ENCODE measurements at regions not wholly inside any gene's neighbourhood (a gene's known extent, or its start where the extent isn't known, plus 50 kb on each side); places are given as distances from the start of the nearest gene placed in this dataset.

GRCh38 chr7:156472267-156472666, 168.3 kb upstream of the RNF32 start:
- peaks cover 8% of the 10 kb centered on the region for H3K27me3 ChIP-seq
- H3K9me3 ChIP-seq, result no peaks in the 10 kb centered on the region
- H3K4me1 ChIP-seq, result peaks cover 0 to 8% (median 3%) of the 10 kb centered on the region in 3 donors
- TF ChIP-seq EP300 (IDR thresholded peaks at IDR 0.05) (no peak), POLR2AphosphoS5 (IDR thresholded peaks at IDR 0.05) (no peak), CTCF (IDR thresholded peaks at IDR 0.05) (no peak), POLR2A (IDR thresholded peaks at IDR 0.05) (no peak)
- 86 to 90% methylated on average over 9 to 11 of the region's 11 CpGs for whole genome bisulfite sequencing, 2 donors (ENCODE audit: low coverage in 1 of 2)
- H3K4me3 ChIP-seq, result no peak overlapping the region
- no peak for ATAC-seq
- peaks cover 0 to 8% of the 10 kb centered on the region in 2 donors for H3K36me3 ChIP-seq
- H3K27ac ChIP-seq, result no peak overlapping the region

- peaks cover 0 to 8% of the 10 kb centered on the region in 2 donors for H3K36me3 ChIP-seq
- H3K27ac ChIP-seq, result no peak overlapping the region
- H3K4me3 ChIP-seq, result no peak overlapping the region
- no peaks in the 10 kb centered on the region for H3K9me3 ChIP-seq
- ATAC-seq, result no peak
- H3K27me3 ChIP-seq, result peaks cover 11% of the 10 kb centered on the region
- 91 to 92% methylated on average over 9 to 22 of the region's 32 CpGs for WGBS, 2 donors (ENCODE audit: low coverage in 1 of 2)
- H3K4me1 ChIP-seq, result peaks cover 0 to 5% (median 2%) of the 10 kb centered on the region in 3 donors
- TF ChIP-seq EP300 (IDR thresholded peaks at IDR 0.05), result no peak
- TF ChIP-seq POLR2A (IDR thresholded peaks at IDR 0.05), result no peak
- no peak for TF ChIP-seq POLR2AphosphoS5 (IDR thresholded peaks at IDR 0.05)
These were observed 169.9 kb upstream of the RNF32 start for GRCh38 chr7:156470399-156471320.

- TF ChIP-seq POLR2AphosphoS5 (IDR thresholded peaks at IDR 0.05), result no peak
- TF ChIP-seq EP300 (IDR thresholded peaks at IDR 0.05), result no peak
- no peak for TF ChIP-seq POLR2A (IDR thresholded peaks at IDR 0.05)
- no peak for TF ChIP-seq CTCF (IDR thresholded peaks at IDR 0.05)
- Histone ChIP-seq H3K27me3 (peaks cover 26% of the 10 kb centered on the region), H3K27ac (no peak overlapping the region), H3K9me3 (peaks cover 0 to 16% (median 0%) of the 10 kb centered on the region in 3 donors), H3K4me3 (no peak overlapping the region), H3K36me3 (peaks cover 0 to 8% of the 10 kb centered on the region in 2 donors), H3K4me1 (no peaks in the 10 kb centered on the region)
- 50 to 80% methylated on average over 3 to 7 of the region's 11 CpGs for WGBS, 2 donors (ENCODE audit: low coverage in 1 of 2)
- no peak for ATAC-seq
These were observed 173.5 kb upstream of the RNF32 start for GRCh38 chr7:156466955-156467625.

GRCh38 chr7:156466272-156466671, 174.3 kb upstream of the RNF32 start:
- no peak overlapping the region for H3K4me3 ChIP-seq
- H3K4me1 ChIP-seq, result no peaks in the 10 kb centered on the region
- H3K27me3 ChIP-seq, result peaks cover 26% of the 10 kb centered on the region
- no peak for TF ChIP-seq EP300 (IDR thresholded peaks at IDR 0.05)
- no peak for TF ChIP-seq POLR2AphosphoS5 (IDR thresholded peaks at IDR 0.05)
- no peak for TF ChIP-seq POLR2A (IDR thresholded peaks at IDR 0.05)
- TF ChIP-seq CTCF (IDR thresholded peaks at IDR 0.05), result no peak
- ATAC-seq, result no peak
- peaks cover 0 to 16% (median 0%) of the 10 kb centered on the region in 3 donors for H3K9me3 ChIP-seq
- H3K36me3 ChIP-seq, result peaks cover 0 to 5% of the 10 kb centered on the region in 2 donors
- H3K27ac ChIP-seq, result no peak overlapping the region
- 35% methylated on average over 13 of the region's 13 CpGs for WGBS, 2 donors (ENCODE audit: low coverage in 1 of 2)

- ATAC-seq, result no peak
- Histone ChIP-seq H3K9me3 (peaks cover 0 to 16% (median 0%) of the 10 kb centered on the region in 3 donors), H3K27ac (no peak overlapping the region), H3K36me3 (no peaks in the 10 kb centered on the region), H3K27me3 (peaks cover 26% of the 10 kb centered on the region), H3K4me3 (no peak overlapping the region), H3K4me1 (no peaks in the 10 kb centered on the region)
- TF ChIP-seq CTCF (IDR thresholded peaks at IDR 0.05) (no peak), POLR2A (IDR thresholded peaks at IDR 0.05) (no peak)
- 81 to 85% methylated on average over 9 to 10 of the region's 10 CpGs for WGBS, 2 donors (ENCODE audit: low coverage in 1 of 2)
These were observed 175.4 kb upstream of the RNF32 start for GRCh38 chr7:156465186-156465585.
